Right forelimb (tissue), 1 donor: ENCODE measurements at regions not wholly inside any gene's neighbourhood (a gene's known extent, or its start where the extent isn't known, plus 50 kb on each side); places are given as distances from the start of the nearest gene placed in this dataset.

Experiments
- DNase-seq: peaks from one replicate; pipeline ENCODE4 v3.0.0-alpha.2; 2018

DNA sequence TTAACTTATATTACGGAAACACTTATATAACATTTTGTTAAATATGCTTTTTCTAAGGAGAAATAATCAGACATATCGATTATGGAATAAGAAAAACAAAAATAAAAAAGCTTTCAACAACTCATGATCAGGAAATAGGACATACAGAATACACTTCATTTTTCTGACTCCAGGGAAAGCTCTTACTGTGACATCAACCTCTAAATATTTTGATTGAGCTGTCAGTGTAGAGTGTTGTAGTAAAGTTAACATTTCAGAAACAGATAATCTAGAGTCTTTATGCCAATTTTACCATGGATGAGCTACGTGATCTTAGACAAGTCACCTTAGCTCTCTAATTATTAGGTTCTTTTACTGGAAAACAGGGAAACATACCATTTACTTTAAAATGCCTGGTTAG lies 218.9 kb upstream of the SORCS1 start:
- DNase-seq = no peak

DNA sequence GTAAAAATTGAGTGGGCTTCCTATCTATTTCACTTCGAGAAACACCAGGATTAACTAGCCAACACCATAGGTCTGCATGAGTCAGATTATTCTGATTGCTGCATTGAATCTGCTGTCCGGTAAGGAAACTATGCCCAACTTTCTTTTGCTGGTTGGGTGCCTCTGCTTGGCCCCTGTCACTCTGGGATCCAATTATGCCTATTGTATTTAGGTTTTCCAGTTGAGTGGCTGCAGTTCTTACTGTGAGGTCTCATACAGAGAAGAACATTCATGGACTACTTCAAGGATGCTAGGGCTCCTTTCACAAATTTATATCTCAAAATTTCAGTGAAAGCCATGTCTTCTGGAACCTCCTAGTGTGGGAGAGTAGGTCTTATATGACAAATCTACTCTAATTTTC lies 215.1 kb upstream of the SORCS1 start:
- DNase-seq = no peak

DNA sequence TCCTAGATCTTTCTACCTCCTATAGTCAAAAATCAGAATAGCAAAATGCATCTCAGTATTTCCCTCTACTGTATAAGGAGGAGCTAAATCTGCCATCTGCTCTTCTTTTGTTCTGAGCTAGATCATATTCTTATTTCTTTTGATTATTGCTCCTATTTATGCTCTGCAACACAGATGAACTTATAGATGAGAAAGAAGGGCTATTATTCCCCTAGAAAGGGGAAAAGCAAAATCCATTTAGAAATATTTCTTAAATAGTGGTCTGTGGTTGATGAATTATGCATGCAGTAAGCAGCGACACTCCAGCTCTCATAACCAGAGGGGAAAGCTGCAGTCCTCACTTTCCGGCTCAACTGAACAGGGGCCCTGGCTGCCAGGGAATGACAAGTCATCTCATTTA lies 207.3 kb upstream of the SORCS1 start:
- DNase-seq = no peak

DNA sequence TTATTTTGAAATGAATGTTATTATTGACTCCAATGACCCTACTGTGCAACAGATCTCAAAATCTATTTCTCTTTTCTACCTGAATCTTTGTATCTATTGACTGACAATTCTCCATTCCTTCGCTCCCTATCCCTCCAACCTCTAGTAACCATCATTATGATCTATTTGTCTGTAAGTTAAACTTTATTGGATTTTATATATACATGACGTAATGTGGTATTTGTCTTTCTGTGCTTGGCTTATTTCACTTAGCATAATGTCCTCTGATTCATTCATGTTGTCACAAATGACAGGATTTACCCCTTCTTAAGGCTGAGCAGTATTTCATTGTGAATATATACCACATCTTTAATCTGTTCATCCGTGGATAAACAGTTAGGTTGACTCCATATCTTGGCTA lies 200.4 kb upstream of the SORCS1 start:
- DNase-seq = no peak

DNA sequence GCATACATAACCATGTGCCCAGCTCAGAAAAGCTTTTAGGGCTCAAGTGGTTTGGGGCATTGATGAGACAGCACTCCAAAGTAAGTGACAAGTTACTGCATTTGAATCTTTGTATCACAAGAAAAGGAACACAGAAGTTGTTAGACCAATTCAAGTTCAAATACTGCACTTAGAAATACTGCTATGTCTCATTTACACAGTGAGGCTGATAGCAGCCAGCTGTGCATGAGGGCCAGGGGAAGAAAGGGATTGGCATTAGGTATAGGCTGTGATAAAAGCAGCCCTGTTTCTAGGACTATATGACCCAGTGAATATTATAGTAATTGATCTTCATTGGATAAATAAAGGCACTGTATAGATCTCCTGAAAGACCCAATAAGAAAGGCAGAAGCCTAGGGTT lies 197.8 kb upstream of the SORCS1 start:
- no peak for DNase-seq

DNA sequence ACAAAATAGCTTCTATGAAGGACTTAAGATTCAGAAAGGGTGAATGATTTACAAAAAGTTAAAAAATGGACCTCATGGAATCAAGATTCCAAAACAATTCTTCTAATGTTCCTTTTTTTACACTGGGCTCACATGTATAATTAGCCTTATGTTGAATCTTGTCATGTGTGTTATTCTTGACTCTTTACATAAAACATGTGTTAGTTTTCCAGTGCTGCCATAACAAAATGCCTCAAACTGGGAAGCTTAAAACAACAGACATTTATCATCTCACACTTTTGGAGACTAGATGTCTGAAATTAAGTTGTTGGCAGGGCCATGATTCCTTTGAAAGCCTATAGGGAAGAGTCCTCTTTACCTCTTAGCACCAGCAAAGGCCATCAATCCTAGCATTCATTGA lies 192.5 kb upstream of the SORCS1 start:
- DNase-seq = no peak

DNA sequence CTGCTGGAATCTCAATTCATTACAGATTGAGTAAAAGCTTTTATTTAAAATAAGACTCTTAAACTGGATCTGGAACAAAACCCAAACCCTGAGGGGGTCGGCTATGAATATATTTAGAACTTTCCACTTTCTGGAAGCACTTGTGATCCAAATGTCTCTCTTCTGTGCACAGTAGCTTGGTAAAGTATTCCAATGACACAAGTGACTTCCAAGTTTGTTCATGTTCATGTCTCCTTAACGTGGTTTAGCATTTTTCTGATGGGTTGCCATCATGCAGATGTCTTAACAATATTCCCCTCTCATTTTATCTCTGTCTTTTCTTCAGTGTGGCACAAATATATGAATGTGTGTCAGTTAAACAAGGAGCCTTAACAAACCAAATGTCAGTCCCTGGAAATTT lies 191.9 kb upstream of the SORCS1 start:
- DNase-seq = no peak

DNA sequence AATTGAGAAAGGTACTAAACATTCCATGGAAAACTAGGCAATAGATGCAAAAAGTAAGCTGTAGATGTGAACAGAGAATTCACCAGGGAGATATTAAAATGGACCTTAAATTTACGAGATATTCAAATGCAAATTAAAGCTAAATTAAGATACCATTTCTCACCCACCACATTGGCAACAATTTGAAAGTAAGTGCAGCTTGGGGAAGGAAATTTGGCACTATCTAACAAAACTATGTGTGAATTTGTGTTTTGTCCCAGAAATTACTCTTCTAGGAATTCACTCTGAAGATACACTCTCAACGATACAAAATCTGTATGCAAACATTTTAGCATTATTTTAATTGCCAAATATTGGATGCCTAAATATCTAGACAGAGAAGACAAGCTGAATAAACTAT lies 178.2 kb upstream of the SORCS1 start:
- no peak for DNase-seq

DNA sequence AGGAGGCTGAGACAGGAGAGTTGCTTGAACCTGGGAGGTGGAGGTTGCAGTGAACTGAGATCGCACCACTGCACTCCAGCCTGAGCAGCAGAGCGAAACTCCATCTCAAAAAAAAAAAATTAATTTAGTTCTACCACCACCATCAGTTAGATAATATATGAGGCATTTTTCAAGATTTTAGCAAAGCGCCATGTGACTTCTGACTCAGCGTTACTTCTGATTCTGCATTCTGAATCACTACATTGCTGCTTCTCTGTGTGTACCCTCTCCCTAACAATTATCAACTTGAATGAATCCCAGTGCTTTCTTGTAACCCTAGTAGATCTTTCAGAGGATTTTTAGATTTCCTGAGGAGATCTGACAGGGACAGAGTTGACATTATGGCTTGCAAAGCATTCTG lies 176.8 kb upstream of the SORCS1 start:
- no peak for DNase-seq

DNA sequence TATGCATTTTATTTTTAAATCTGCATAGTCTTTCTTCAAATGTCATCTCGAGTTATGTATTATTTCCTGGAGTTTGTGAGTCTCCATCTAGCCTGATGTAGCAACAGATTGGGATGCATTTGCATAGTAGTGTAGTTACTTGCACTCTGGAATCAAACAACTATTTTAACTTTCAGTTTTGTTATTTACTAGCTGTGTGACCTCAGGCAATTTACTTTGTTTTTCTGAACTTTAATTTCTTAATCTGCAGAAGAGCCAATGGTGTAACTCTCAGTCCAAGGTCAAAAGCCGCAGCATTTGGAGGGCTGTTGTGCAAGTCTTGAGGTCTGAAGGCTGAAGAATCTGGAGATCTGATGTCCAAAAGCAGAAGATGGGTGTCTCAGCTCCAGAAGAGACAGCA lies 175.8 kb upstream of the SORCS1 start:
- no peak for DNase-seq

DNA sequence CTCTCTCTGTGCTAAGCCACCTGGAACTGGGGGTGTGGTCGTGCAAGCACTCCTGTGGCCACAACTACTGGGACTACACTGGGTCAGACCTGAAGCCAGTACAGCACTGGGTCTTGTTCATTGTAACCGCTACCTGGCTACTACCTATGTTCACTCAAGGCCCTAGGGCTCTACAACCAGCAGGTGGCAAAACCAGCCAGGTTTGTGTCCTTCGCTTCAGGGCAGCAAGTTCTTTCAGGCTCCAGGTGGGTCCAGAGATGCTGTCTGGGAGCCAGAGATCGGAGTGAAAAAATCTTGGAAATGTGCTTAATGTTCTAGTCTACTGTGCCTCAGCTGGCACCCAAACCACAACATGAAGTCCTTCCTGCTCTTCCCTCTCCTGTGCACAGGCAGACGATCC lies 171.6 kb upstream of the SORCS1 start:
- DNase-seq = no peak

DNA sequence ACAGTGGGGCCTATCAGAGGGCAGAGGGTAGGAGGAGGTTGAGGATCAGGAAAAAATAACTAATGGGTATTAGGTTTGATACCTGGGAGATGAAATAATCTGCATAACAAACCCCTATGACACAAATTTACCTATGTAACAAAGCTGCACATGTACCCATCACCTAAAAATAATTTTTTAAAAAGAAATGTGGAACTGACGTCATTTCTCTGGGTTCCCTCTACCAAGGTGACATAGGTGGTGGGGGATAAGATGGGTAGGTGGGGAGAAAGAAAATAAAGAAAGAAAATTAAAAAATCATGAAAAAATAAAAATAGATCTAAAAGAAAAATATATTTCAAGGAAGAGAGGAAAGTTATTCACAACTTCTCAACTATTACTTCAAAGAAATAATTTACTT lies 153.1 kb upstream of the SORCS1 start:
- DNase-seq = no peak

DNA sequence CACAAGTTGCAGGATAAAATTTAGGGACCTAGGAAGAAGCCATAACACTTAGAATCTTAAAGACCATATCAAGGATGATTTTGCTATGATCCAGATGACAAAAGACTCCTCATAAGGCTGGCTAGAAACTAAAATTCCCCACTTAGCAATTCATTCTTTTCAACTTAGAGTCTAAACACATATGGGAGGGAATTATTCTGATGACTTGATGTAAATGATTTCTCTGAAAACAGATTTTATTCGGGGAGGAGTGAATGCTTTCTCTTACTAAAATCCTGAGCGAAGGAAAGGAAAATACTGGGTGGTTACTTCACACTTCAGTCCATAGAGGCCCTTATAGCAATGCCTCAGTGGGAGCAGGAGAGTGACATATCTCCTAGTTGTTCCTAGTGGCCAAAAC lies 138.7 kb upstream of the SORCS1 start:
- DNase-seq = no peak

DNA sequence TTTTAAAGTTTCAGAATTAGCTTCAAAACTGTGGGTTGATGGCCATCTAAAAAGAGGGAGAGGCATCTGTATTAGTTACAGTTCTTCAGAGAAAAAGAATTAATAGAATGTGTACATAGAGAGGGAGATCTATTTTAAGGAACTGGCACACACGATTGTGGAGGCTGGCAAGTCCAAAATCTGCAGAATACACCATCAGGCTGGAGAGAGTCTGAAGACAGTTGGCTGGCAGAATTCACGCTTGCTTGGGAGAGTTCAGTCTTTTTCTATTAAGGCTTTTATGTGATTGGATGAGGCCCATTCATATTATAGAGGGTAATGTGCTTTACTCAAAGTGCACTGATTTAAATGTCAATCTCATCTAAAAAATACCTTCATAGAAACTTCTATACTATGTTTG lies 135.1 kb upstream of the SORCS1 start:
- DNase-seq = no peak

DNA sequence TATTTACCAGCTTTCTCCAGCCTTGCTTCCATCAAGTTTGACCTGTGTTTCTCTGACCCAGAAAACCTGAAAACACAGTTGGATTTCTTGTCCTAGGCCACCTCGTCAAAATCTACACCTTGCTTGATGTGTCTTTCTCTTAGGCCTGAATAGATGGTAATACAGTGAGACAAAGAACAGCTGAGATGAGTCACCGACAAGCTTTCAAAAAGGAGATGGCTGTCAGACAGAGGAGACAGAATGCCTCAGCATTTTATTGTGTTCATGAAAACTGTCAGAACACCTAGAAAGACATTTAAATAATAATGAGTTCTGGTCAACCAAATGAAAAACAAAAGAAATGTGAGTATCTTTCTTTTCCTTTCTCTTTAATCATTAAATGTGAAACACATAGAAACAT lies 119.7 kb upstream of the SORCS1 start:
- no peak for DNase-seq

DNA sequence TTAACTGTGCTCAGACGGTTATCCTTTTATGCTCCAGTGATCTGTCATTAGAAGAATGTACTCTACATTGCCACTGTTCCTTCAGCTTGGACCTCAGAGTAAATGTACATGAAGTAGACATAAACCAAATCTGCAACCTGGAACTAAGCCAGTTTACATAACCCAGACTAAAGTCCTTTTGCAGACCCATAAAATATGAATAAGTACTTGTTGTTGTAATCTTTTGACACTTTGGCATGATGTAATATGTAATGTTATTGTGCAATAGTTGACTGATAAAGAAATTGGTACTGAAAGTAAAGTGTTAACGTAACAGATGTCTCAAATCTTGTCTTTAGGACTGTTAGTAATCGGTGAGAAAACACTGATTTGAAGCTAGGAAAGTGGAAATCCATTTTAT lies 115.8 kb upstream of the SORCS1 start:
- no peak for DNase-seq

DNA sequence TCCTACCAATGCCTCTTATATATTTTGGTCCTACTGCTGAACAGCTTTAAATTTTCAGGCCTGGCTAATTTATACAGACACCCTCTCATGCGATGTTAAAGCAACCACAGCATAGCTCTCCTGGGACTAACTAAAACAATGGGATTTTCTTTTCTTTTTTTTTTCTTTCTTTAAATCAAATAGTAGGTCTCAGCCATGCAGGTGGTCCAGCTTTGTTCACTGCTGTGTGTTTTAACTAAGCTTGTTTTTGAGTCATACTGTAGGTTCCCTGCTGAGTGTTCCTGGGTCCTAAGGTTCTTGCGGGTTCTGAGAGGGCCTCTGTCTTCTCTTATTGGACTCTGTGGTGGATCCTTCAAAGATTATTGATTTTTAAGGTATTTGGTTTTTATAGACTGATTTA lies 113.1 kb upstream of the SORCS1 start:
- DNase-seq = no peak

DNA sequence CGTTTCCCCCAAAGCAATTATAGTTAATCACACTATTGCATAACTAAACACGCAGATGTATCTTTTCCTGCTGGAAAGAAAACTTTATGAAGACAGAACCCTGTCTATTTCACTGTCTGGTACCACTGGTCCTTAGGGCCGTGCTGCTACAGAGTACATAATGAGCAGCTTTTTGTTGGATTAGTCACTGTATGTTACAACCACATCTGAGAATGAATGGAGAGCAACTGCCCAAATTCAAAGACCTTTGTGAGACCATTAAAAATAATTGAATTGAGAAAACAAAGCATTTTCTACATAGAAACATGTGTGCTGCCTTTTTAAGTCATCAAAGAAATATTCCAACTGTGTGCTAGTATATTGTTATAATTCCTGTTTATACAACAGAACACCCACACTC lies 111.3 kb upstream of the SORCS1 start:
- no peak for DNase-seq

DNA sequence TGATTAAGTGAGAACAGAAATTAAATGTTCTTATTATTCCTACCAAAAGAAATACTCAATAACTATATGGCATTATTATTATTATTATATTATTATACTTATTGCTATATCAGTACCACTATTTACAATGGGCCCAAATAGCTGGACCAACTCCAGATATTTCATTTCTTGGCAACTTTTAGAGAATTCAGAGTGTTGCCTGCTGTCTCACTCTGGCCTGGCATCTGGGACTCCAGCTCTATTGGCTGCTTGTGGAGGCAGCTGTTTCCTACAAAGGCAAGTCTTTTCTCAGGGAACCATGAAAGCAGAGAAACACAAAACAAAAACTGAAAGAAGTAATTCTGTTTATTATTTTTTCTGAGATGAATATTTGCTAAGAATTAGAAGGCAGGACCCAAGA lies 105.1 kb upstream of the SORCS1 start:
- no peak for DNase-seq

DNA sequence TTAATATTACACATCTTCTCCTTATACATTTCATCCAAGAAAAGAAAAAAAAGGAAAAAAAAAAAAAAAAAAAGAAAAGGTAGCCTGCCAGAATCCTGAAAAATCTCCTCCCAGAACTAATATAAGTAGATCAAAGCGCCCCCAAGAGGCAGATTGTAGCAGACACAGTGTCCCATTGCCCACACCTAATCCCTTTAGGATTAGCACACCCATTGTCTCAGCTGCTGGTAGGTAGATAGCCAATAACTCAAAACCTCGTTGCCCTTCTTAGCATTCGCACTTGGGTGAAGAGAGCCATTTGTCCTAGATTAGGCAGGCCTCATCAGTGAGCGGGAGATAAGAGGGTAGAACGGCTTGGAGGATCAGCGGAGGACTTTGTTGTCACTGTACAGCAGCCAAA lies 100.2 kb upstream of the SORCS1 start:
- DNase-seq = no peak

DNA sequence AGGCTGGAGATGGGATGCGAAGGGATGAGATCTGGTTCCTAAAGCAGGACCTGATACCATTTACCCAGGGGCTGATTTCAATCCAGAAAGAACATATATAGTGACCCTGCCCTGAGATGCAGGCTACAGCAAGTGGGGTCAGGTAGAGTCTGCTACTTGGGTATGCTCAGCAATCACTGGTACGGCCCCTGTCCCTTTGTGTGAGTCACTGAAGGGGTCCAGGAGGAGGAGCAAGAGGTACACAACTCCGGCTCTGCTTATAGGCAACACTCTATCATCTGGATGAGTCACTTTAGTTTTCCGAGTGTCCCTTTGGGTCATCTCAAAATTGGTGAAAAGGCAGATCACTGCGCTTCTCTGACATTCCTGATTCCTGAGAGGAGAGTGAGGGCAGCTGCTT lies 79.6 kb upstream of the SORCS1 start:
- DNase-seq = no peak

DNA sequence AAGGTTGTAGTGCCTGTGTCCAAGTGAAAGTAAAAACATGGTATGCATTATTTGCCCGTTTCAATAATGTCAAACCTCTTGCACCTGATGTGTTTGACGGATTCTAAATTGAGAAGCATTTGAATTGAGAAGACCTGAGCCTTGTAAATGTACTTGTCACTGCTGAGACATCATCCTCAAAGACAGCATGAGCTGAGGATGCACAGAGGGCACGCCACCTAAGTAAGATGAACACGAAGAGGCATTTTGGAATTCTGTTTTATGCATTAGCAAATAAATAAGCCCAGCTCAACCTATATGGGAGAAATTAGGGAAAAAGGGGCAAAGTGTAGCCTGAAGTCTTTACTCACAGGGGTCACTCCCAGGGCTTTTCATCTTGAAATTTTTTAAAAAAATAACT lies 73.8 kb upstream of the SORCS1 start:
- no peak for DNase-seq

DNA sequence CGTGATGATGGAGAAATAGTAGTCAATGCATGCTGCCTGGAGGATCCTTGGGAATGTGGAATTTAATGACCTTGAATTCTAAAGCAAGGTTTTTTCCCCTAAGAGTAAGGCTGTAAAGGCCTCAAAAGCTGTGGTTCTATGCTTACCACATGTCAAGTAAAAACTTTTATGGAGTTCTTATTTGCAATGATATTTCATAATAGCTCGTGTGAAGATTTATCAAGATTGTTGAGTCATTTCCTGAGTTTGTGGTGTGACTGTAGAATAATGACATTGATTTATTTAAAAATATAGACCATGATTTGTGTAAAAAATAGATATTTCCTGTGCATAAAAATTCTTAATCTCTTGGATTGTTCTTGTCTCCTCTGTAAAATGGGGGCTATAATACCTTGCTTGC lies 67.5 kb upstream of the SORCS1 start:
- no peak for DNase-seq

DNA sequence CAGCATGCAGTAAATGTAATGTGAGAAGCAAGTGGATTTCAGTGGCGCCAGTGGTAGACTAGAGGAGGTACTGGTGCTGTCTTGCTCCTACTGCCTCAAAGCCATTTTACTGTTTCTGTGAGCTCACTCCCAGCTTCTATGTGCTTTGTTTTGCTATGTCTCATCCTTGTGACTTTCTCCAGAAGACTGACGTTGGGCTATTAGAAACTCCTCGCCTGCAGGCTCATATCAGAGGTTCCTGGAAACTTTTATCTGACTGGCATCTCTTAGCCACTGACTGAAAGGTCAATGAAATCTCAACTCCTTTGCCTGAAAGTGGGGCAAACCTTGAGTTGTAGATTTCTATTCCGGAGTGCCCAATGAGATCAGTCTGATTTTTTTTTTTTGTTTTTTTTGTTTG lies 66.4 kb upstream of the SORCS1 start:
- DNase-seq = no peak

DNA sequence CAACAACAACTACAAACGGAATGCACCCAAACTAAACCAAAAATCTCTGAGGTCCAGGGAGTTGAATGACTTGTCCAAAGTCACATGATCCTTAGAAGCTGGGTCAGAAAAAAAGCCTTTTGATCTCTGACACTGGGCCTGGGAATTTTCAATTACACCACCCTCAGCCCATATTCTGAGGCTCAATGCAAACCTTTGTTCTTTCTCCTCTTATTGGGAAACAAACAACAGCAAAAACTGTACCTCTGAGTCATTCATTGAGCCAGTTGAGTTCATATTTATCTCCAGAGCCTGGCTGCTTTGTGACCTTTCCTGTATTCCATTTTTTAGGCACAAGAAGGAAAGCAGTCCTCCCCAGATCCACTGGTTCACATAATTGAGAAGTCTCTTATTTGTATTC lies 51.2 kb upstream of the SORCS1 start:
- no peak for DNase-seq
